ENCODE measurements at regions not wholly inside any gene's neighbourhood (a gene's known extent, or its start where the extent isn't known, plus 50 kb on each side); places are given as distances from the start of the nearest gene placed in this dataset.

- TF ChIP-seq REL (CRISPR knock-in tag; conservative IDR thresholded peaks at IDR 0.05) (no peak), ZNF292 (CRISPR knock-in tag; IDR thresholded peaks at IDR 0.05; ENCODE audit: borderline replicate concordance, low read depth) (no peak; the same call in none of the 2 replicates), KMT2B (CRISPR knock-in tag; IDR thresholded peaks at IDR 0.05) (peak; percentile 33; the same call in 1 of the 2 replicates), ZBTB7B (CRISPR knock-in tag; IDR thresholded peaks at IDR 0.05) (peak; percentile 58; the same call in 1 of the 2 replicates), FOXA1 (IDR thresholded peaks at IDR 0.05) (no peak), FOXA1 (CRISPR knock-in tag; IDR thresholded peaks at IDR 0.05) (0 out of 2 replicates have a peak, but pooled peaks have one; percentile 23), EHMT2 (IDR thresholded peaks at IDR 0.05; ENCODE audit: borderline replicate concordance, low read depth, low read length) (no peak), CC2D1A (CRISPR knock-in tag; IDR thresholded peaks at IDR 0.05) (no peak), ZNF207 (IDR thresholded peaks at IDR 0.05; ENCODE audit: borderline replicate concordance) (no peak), SMAD9 (CRISPR knock-in tag; IDR thresholded peaks at IDR 0.05) (no peak), ZMYM3 (CRISPR knock-in tag; IDR thresholded peaks at IDR 0.05) (no peak), ZFP41 (CRISPR knock-in tag; IDR thresholded peaks at IDR 0.05; ENCODE audit: borderline replicate concordance) (no peak), ZMAT5 (CRISPR knock-in tag; IDR thresholded peaks at IDR 0.05; ENCODE audit: borderline replicate concordance, low read depth) (no peak), ZNF275 (CRISPR knock-in tag; IDR thresholded peaks at IDR 0.05; ENCODE audit: borderline replicate concordance) (no peak), IRF2 (CRISPR knock-in tag; IDR thresholded peaks at IDR 0.05) (peak; percentile 74), ZNF451 (CRISPR knock-in tag; IDR thresholded peaks at IDR 0.05) (no peak), HMGA1 (CRISPR knock-in tag; conservative IDR thresholded peaks at IDR 0.05) (no peak), ZNF704 (CRISPR knock-in tag; IDR thresholded peaks at IDR 0.05; ENCODE audit: borderline replicate concordance) (no peak), GZF1 (CRISPR knock-in tag; IDR thresholded peaks at IDR 0.05) (no peak), RCOR2 (CRISPR knock-in tag; IDR thresholded peaks at IDR 0.05) (no peak), ATF5 (CRISPR knock-in tag; IDR thresholded peaks at IDR 0.05; ENCODE audit: low read depth) (no peak), ZNF709 (CRISPR knock-in tag; IDR thresholded peaks at IDR 0.05) (peak; percentile 69; the same call in 1 of the 2 replicates), ZNF20 (CRISPR knock-in tag; IDR thresholded peaks at IDR 0.05) (no peak), ISL2 (CRISPR knock-in tag; IDR thresholded peaks at IDR 0.05) (no peak), ZBTB44 (CRISPR knock-in tag; IDR thresholded peaks at IDR 0.05) (0 out of 2 replicates have a peak, but pooled peaks have one; percentile 39), KLF6 (CRISPR knock-in tag; IDR thresholded peaks at IDR 0.05) (peak; percentile 41; the same call in 1 of the 2 replicates)
Observed at GRCh38 chr5:126370796-126371718, 52.2 kb upstream of the GRAMD2B start (continued).

Measured in HepG2 (cell line).